ENCODE measurements at regions not wholly inside any gene's neighbourhood (a gene's known extent, or its start where the extent isn't known, plus 50 kb on each side); places are given as distances from the start of the nearest gene placed in this dataset.

DNA sequence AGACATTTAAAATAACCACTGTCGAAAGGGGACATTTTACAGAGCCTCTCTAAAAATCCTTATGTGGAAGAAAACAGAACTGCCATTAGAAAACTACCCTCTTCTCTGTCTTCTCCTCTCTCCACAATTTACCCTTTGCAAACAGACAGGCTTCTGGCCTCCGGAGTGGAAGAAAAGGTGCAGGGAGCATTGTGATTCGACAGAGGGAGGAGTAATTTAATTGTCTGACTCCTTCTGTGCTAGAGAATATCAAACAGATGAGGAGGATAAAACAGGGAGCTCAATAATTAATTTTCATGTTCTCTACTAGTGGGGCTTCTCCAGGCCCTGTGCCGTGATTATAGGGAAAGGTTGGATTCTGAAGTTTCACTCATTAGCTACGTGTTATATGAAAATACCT is 615.5 kb upstream of the MKI67 start:
- DNase-seq (ENCODE audit: low read depth in 2 of 2) = no peak

- no peak for DNase-seq (ENCODE audit: low read depth in 2 of 2)
These were observed 617.9 kb upstream of the MKI67 start for GRCh38 chr10:128744092-128744491.

GRCh38 chr10:128744811-128745305 is 618.6 kb upstream of the MKI67 start:
- DNase-seq (ENCODE audit: low read depth in 2 of 2) = no peak

DNA sequence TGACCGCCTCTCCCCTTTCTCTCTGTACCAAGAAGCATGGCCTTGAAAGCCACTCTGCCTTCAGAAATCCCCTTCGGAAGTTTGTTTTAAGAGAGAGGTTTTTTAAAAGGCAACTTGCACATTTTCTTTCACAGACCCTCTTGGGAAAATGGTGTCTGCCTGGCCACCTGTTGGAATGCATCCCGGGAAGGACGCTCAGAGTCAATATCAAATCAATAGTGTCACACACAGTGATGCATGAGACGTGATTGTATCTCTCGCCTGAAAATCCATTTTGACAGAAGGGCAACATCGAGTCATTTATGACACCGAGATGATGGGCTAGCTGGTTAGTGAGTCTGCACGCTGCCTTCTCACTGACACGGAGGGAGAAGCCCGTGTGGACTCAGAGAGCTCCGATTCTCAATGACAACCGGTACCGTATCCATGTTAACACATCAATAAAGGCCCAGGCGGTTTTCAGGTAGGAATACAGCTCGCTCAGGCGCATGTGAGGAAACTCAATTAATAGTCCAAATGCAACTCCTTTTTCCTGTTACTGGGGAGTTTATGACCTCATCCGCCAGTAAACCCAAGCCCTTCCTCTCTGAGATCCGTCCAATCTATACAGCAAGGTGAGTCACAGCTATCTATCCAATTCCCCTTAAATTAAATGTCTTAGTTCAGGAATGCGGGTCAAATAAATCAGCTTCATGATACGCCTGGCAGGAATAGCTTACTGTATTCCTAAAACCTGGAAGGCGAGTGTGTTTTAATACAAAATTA is 621.5 kb upstream of the MKI67 start:
- no peak for DNase-seq (ENCODE audit: low read depth in 2 of 2)

- no peak for DNase-seq (ENCODE audit: low read depth in 2 of 2)
These were observed 625.1 kb upstream of the MKI67 start for GRCh38 chr10:128751284-128751683.

- no peak for DNase-seq (ENCODE audit: low read depth in 2 of 2)
These were observed 625.6 kb upstream of the MKI67 start for GRCh38 chr10:128751851-128752250.

DNA sequence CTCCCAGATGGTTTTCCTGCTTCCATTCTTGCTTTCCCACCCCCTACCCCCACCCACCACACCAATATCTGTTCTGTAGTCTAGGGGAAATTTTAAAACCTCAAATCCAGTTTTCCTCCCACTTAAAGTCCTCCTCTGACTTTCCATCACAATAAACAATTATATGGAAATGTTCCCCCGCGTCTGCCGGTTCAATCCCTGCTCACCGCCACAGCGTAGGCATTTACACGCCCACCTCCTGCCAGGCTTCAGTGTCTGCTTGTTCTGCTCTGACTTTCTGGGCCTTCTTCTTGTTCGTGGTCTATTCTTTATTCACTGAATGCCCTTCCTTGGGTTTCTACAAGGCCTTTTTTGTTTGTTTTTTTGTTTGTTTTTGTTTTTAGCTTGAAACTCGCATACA is 633.0 kb upstream of the MKI67 start:
- DNase-seq (ENCODE audit: low read depth in 2 of 2) = no peak

DNA sequence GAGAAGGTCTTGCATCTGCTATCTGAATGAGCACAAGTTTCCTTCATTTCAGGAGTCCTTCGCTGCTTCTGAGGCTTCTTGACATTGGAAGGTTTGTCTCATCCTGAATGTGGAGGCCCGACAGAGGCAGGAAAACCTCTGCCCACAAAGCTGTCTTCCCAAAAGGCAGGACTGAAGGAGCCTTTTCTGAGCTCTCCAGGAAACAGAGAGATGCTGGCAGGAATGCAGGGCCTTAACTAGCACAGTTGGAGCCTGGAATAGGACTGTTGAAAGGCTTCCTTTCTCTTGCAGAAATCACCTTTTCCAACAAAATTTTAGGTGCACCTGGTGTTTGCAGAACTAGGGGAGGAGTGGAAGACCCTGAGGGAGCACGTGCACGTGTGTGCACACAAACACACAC is 637.4 kb upstream of the MKI67 start:
- DNase-seq (ENCODE audit: low read depth in 2 of 2) = no peak

- no peak for DNase-seq (ENCODE audit: low read depth in 2 of 2)
These were observed 638.0 kb upstream of the MKI67 start for GRCh38 chr10:128764190-128764589.

GRCh38 chr10:128766915-128767314 is 640.7 kb upstream of the MKI67 start:
- no peak for DNase-seq (ENCODE audit: low read depth in 2 of 2)

GRCh38 chr10:128774979-128775378 is 648.8 kb upstream of the MKI67 start:
- no peak for DNase-seq (ENCODE audit: low read depth in 2 of 2)

DNA sequence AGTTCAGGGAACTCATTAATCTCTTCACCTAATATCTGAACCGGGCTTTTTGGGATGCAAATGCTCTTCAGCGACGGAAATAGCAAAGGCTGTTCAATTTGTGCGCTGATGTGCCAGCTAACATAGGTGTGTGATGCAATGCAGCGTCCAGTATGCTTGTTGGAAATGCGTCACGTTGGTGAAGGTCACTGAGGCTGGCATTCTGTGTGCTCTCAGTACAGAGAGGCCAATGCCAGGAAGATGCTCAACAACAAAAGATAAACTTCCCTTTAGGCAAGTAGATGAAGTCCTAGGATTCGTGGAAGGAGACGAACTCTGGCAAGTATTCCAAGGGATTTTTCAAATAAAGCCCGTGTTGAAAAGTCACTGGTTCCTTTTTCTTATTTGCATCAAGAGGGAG is 649.5 kb upstream of the MKI67 start:
- no peak for DNase-seq (ENCODE audit: low read depth in 2 of 2)

- DNase-seq (ENCODE audit: low read depth in 2 of 2) = no peak
These were observed 650.5 kb upstream of the MKI67 start for GRCh38 chr10:128776673-128777252.

GRCh38 chr10:128777342-128777741 is 651.1 kb upstream of the MKI67 start:
- no peak for DNase-seq (ENCODE audit: low read depth in 2 of 2)

- no peak for DNase-seq (ENCODE audit: low read depth in 2 of 2)
These were observed 653.2 kb upstream of the MKI67 start for GRCh38 chr10:128779416-128779815.

GRCh38 chr10:128780156-128780761 is 654.0 kb upstream of the MKI67 start:
- DNase-seq (ENCODE audit: low read depth in 2 of 2) = no peak

- DNase-seq (ENCODE audit: low read depth in 2 of 2) = no peak
These were observed 655.4 kb upstream of the MKI67 start for GRCh38 chr10:128781637-128782036.

GRCh38 chr10:128784444-128784843 is 658.2 kb upstream of the MKI67 start:
- no peak for DNase-seq (ENCODE audit: low read depth in 2 of 2)

GRCh38 chr10:128792426-128793140 is 666.4 kb upstream of the MKI67 start:
- no peak for DNase-seq (ENCODE audit: low read depth in 2 of 2)

GRCh38 chr10:128793726-128794655 is 667.8 kb upstream of the MKI67 start:
- DNase-seq (ENCODE audit: low read depth in 2 of 2) = no peak

- DNase-seq (ENCODE audit: low read depth in 2 of 2) = no peak
These were observed 670.2 kb upstream of the MKI67 start for GRCh38 chr10:128796396-128796912.

Data from stimulated activated CD4-positive, alpha-beta T cell treated with anti-CD3 and anti-CD28 coated beads, Interleukin-1b, Interleukin-23, amount 100 ng/mL, for 4 hours (primary cell).